Lower lobe of right lung (tissue), 2 donors: ENCODE measurements at regions not wholly inside any gene's neighbourhood (a gene's known extent, or its start where the extent isn't known, plus 50 kb on each side); places are given as distances from the start of the nearest gene placed in this dataset.

Experiments used
- ATAC-seq, 2 donors: fragments of 200-7000 bp; cut with Tn5 transposase; one replicate each; pipeline ENCODE4 v1.9.1; 2020 to 2022; ENCODE audit warnings: mild to moderate bottlenecking in 2 of 2, moderate library complexity in 2 of 2
- DNase-seq: peaks from one replicate; pipeline ENCODE4 v3.0.0-alpha.2; 2020
- H3K27ac ChIP-seq: fragments of 200-600 bp; one replicate; pipeline ENCODE4 v1.8.0; 2022
- H3K27me3 ChIP-seq: fragments of 200-600 bp; one replicate; pipeline ENCODE4 v1.8.0; 2022; ENCODE audit warnings: low read depth
- H3K36me3 ChIP-seq: fragments of 200-600 bp; one replicate; pipeline ENCODE4 v1.8.0; 2022; ENCODE audit warnings: mild to moderate bottlenecking
- H3K4me1 ChIP-seq: fragments of 200-600 bp; one replicate; pipeline ENCODE4 v1.8.0; 2022
- H3K4me3 ChIP-seq: fragments of 200-600 bp; one replicate; pipeline ENCODE4 v1.8.0; 2022; ENCODE audit warnings: mild to moderate bottlenecking
- H3K9me3 ChIP-seq: fragments of 200-600 bp; one replicate; pipeline ENCODE4 v1.8.0; 2022
- intact Hi-C: fragments of 100-400 bp; cut with DNase I; formaldehyde crosslinking; loops from one replicate; pipeline ENCODE4 v1.11.0; 2022
- TF ChIP-seq, protein P1 (sequence below): fragments of 200-600 bp; IDR thresholded peaks from one replicate; pipeline ENCODE4 v1.8.0; 2022; ENCODE audit warnings: antibody characterized with exemption, mild to moderate bottlenecking
- donor health status: DM: no; HTN: yes; CAD: no; lungs with severe emphysema.

DNA sequence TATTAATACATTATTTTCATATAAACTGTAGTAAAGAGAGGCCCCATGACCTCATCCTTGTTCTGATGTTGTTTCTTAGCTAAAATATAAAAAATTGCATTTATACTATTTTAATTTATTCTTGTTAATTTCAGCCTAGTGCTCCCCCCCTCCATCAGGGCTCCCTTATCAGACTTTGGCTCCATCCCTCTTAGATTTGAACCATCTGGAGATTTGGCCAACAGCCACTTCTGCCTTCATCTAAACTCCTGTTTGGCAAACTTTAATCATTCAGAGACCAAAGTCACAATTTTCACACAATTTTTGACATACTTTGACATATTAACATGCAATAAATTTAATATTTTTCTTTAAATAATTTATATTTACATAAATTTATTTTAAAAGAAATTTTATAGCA lies 569.3 kb downstream of the TDRD15 start:
- intact Hi-C loops = no loop called here
- TF ChIP-seq, protein P1, sequence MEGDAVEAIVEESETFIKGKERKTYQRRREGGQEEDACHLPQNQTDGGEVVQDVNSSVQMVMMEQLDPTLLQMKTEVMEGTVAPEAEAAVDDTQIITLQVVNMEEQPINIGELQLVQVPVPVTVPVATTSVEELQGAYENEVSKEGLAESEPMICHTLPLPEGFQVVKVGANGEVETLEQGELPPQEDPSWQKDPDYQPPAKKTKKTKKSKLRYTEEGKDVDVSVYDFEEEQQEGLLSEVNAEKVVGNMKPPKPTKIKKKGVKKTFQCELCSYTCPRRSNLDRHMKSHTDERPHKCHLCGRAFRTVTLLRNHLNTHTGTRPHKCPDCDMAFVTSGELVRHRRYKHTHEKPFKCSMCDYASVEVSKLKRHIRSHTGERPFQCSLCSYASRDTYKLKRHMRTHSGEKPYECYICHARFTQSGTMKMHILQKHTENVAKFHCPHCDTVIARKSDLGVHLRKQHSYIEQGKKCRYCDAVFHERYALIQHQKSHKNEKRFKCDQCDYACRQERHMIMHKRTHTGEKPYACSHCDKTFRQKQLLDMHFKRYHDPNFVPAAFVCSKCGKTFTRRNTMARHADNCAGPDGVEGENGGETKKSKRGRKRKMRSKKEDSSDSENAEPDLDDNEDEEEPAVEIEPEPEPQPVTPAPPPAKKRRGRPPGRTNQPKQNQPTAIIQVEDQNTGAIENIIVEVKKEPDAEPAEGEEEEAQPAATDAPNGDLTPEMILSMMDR = no peak
- no peaks in the 10 kb centered on the region for H3K36me3 ChIP-seq
- no peak overlapping the region for H3K27ac ChIP-seq
- H3K9me3 ChIP-seq = no peaks in the 10 kb centered on the region
- DNase-seq (no peak), ATAC-seq (no peak)
- H3K4me1 ChIP-seq = no peaks in the 10 kb centered on the region
- no peaks in the 10 kb centered on the region for H3K27me3 ChIP-seq
- no peak overlapping the region for H3K4me3 ChIP-seq

DNA sequence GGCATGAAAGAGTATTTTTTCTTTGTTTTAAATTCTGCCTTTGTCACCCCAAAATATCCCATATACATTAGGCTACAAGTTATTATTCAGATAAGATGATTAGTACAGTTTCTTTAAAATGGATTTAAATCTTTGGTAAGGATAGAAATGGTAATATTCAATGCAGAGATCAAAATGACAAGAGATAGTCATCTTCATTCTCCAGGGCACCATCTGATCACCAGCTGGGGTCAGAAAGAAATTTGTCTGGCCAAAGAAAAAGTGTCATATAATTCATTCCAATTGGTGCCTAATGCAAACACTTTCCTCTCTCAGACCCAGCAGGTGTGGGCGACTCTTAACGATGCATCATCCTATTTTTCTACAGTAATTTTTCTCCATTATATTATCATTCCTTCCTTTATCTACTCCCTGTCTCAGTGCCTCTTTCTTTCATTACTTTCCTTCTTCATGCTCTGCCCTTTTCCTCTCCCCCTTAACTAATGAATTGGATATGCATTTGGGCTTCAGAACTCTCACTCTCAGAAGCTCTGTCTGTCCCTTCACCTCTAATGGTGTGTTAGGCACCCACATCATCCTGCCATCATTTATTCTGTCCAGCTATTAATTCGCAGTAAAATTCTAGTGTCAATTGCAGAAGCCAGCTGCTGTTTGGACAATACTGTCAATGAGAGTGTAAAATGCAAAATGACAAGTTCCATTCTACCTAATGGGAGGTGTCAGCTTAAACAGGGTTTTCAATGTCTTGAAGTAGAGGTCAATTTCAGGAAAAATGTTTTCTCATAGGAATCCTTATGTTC lies 570.5 kb downstream of the TDRD15 start:
- Histone ChIP-seq H3K36me3 (no peaks in the 10 kb centered on the region), H3K9me3 (no peaks in the 10 kb centered on the region), H3K27ac (no peak overlapping the region), H3K27me3 (no peaks in the 10 kb centered on the region), H3K4me1 (no peaks in the 10 kb centered on the region), H3K4me3 (no peak overlapping the region)
- ATAC-seq = no peak
- intact Hi-C loops = no loop called here
- no peak for DNase-seq
- TF ChIP-seq, protein P1 = no peak

DNA sequence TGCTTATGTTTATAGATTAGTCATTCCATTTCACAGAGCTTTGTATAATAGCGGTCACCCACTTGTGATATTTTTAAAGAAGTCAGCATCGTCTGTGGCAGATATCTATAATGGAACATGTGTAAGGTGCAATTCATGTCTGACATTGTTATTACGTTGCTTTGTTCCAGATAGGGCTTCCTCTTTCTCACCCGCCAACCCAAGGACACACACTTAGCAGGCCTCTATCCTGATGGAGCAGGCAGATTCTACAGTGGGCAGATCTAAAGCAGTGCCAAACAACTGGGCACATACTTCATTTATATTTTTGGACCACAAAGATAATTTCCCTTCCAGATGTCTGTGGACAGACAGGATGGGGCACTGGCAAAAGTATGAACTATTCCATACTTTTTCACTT lies 573.1 kb downstream of the TDRD15 start:
- Histone ChIP-seq H3K27me3 (no peaks in the 10 kb centered on the region), H3K36me3 (no peaks in the 10 kb centered on the region), H3K4me1 (no peaks in the 10 kb centered on the region), H3K27ac (no peak overlapping the region), H3K9me3 (no peaks in the 10 kb centered on the region), H3K4me3 (no peak overlapping the region)
- intact Hi-C loops = no loop called here
- no peak for DNase-seq
- no peak for ATAC-seq
- TF ChIP-seq, protein P1 = no peak

DNA sequence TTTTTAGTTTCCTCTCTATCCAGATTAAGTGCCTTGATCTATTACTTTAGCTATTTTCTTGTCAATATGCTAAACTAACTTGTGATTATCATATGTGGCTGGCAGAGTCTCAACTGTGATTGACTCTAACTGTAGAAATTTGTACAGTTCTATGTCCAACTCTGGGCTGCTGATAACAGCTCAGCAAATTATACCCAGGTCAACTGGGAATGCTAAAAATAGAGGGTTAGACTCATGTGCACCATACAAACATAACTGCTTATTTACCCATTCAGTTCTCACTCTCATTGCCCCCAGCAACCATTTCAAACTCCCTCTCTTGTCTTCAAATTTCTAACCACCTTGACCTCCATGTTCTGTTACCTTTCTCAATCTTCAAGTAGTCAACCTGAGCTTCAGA lies 576.9 kb downstream of the TDRD15 start:
- no peak overlapping the region for H3K4me3 ChIP-seq
- H3K36me3 ChIP-seq = no peaks in the 10 kb centered on the region
- H3K27ac ChIP-seq = no peak overlapping the region
- no peak for ATAC-seq
- H3K4me1 ChIP-seq = no peaks in the 10 kb centered on the region
- intact Hi-C loops = no loop called here
- DNase-seq = no peak
- TF ChIP-seq, protein P1 = no peak
- no peaks in the 10 kb centered on the region for H3K9me3 ChIP-seq
- H3K27me3 ChIP-seq = no peaks in the 10 kb centered on the region

DNA sequence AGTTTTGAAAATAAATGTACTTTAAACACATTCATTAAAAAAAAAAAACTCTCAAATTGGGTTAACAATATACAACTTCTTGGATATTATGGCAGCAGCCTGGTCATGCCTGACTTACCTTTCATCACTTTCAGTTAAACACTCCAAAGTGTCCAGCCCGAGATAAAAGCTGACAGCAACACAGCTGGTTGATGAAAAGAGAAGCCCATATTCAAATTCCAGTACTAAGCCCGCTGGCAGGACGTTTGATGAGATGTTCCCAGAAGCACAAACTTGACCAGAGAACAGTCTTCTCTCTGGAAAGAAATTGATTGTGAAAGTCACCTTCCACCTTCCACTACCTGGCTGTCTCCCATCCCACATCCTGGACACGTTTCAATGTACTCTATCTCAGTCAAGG lies 586.3 kb downstream of the TDRD15 start:
- Histone ChIP-seq H3K27ac (no peak overlapping the region), H3K9me3 (no peaks in the 10 kb centered on the region), H3K36me3 (no peaks in the 10 kb centered on the region), H3K4me3 (no peak overlapping the region), H3K27me3 (no peaks in the 10 kb centered on the region), H3K4me1 (no peaks in the 10 kb centered on the region)
- TF ChIP-seq, protein P1 = no peak
- no peak for ATAC-seq
- intact Hi-C loops = no loop called here
- no peak for DNase-seq
